Nephron (organoid): ENCODE measurements at regions not wholly inside any gene's neighbourhood (a gene's known extent, or its start where the extent isn't known, plus 50 kb on each side); places are given as distances from the start of the nearest gene placed in this dataset.

Source experiments
- H3K27ac Mint-ChIP-seq, 3 experiments: 2 replicates each; pipeline ENCODE4 v1.8.0; 2020; ENCODE audit warnings: mixed read lengths in 3 of 3, mild to moderate bottlenecking in 2 of 3, moderate library complexity in 1 of 3
- H3K27me3 Mint-ChIP-seq: 2 replicates; pipeline ENCODE4 v1.8.0; 2021; ENCODE audit warnings: low read depth, mild to moderate bottlenecking, moderate library complexity, mixed read lengths
- H3K36me3 Mint-ChIP-seq: 2 replicates; pipeline ENCODE4 v1.8.0; 2020; ENCODE audit warnings: low read depth, mixed read lengths
- H3K4me1 Mint-ChIP-seq: 2 replicates; pipeline ENCODE4 v1.8.0; 2020; ENCODE audit warnings: mixed read lengths
- H3K4me3 Mint-ChIP-seq, 3 experiments: 2 replicates each; pipeline ENCODE4 v1.8.0; 2020; ENCODE audit warnings: mild to moderate bottlenecking in 3 of 3, mixed read lengths in 3 of 3, moderate library complexity in 2 of 3
- H3K9me3 Mint-ChIP-seq: 2 replicates; pipeline ENCODE4 v1.8.0; 2020; ENCODE audit warnings: mixed read lengths
- TF ChIP-seq, protein P1 (sequence below), 3 experiments: fragments of 200-600 bp; sonication (generic); IDR thresholded peaks; one replicate each; pipeline ENCODE4 v1.5.0; 2021; ENCODE audit warnings: antibody characterized with exemption in 3 of 3; ENCODE audit not compliant: unreplicated experiment in 3 of 3

DNA sequence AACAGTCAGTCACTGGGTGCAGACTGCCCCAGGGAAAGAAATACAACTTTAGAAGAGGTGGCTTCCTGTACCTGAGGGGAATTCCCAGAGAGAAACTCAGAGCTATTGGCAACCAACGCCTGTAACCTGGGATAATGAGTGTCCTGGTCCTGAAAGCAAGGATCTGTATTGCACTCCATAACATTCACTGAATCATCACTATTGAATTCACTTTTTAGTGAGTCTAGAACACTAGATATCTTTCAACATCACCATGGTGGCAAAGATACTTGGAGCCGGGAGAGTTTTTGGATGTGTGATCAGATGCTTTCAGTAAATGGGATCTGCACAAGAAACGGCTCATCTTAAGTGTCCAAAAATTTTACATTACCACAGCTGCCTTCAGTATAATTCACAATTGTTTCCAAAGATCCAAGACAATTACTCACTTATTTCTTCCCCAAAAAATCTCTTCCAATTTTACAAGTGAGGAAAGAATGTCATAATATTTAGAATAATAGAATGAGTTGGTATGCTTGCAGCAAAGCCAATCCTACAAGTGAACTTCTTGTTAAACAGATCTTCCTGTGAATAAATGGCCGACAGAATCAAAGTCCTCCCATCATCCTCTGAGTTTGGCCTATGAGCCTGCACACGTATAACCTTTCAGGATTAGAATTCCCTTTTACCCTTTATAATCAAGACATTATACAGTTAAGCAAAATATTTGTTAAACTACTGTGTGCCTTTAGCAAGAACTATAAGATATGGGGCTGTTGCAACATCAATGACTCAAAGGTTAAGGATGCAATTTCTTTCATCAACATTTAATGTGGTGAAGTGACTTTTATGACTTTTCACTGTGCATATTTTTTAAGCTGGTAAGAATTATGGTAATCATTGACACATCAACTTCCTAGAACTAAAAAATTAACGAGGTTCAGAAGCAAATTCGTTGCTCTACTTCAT, 243.3 kb upstream of the COL8A1 start:
- H3K27ac Mint-ChIP-seq: no peak overlapping the region
- H3K27me3 Mint-ChIP-seq: peaks cover 5% of the 10 kb centered on the region
- H3K4me1 Mint-ChIP-seq: no peaks in the 10 kb centered on the region
- peaks cover 27% of the 10 kb centered on the region for H3K9me3 Mint-ChIP-seq
- H3K36me3 Mint-ChIP-seq: peaks cover 6% of the 10 kb centered on the region
- TF ChIP-seq, protein P1, sequence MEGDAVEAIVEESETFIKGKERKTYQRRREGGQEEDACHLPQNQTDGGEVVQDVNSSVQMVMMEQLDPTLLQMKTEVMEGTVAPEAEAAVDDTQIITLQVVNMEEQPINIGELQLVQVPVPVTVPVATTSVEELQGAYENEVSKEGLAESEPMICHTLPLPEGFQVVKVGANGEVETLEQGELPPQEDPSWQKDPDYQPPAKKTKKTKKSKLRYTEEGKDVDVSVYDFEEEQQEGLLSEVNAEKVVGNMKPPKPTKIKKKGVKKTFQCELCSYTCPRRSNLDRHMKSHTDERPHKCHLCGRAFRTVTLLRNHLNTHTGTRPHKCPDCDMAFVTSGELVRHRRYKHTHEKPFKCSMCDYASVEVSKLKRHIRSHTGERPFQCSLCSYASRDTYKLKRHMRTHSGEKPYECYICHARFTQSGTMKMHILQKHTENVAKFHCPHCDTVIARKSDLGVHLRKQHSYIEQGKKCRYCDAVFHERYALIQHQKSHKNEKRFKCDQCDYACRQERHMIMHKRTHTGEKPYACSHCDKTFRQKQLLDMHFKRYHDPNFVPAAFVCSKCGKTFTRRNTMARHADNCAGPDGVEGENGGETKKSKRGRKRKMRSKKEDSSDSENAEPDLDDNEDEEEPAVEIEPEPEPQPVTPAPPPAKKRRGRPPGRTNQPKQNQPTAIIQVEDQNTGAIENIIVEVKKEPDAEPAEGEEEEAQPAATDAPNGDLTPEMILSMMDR (IDR thresholded peaks at IDR 0.05; ENCODE audit: unreplicated experiment in 3 of 3): no peak
- H3K4me3 Mint-ChIP-seq: no peak overlapping the region

DNA sequence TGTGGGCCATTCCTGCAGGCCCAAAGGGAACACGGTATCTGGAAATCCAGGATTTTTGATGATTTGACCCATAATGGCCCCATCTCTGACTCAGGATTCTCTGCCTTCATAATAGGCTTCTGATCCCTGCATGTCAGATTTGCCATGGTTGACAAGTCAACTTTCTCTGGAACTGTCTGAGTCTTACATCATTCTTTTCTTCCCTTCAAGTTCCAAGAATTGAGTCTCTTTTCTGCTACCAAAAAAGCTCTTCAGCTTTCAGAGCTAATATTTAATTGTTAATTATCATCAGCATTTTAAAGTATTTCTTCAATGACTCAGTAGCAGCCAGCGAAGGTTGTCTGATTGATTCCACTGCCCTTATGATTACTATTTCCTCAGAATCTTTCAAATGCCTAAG, 244.4 kb upstream of the COL8A1 start:
- Mint-ChIP-seq H3K36me3 (no peaks in the 10 kb centered on the region), H3K27me3 (peaks cover 5% of the 10 kb centered on the region), H3K27ac (no peak overlapping the region), H3K9me3 (peaks cover 20% of the 10 kb centered on the region), H3K4me3 (no peak overlapping the region), H3K4me1 (no peaks in the 10 kb centered on the region)
- TF ChIP-seq, protein P1 (IDR thresholded peaks at IDR 0.05; ENCODE audit: unreplicated experiment in 3 of 3): no peak

DNA sequence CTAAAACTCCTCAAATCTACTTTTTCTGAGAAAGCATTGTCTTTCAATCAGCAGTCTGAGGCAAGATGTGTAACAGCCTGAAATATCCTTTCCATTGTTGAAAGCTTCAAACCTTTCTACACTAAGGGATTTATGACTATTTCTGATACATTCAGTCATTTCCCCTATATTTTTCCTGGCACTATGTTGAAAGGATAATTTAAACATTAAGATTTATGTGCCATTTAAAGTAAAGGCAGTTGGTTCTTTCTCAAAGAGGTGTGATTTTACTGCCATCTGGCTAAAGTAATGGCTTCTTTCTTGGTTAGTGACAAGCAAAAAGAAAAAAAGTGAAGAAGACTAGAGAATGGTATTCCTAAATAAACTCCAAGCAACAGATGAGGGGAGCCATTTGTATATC, 249.6 kb upstream of the COL8A1 start:
- peaks cover 7% of the 10 kb centered on the region for H3K27me3 Mint-ChIP-seq
- no peak overlapping the region for H3K27ac Mint-ChIP-seq
- H3K4me1 Mint-ChIP-seq: no peaks in the 10 kb centered on the region
- H3K4me3 Mint-ChIP-seq: no peak overlapping the region
- H3K9me3 Mint-ChIP-seq: no peaks in the 10 kb centered on the region
- TF ChIP-seq, protein P1 (IDR thresholded peaks at IDR 0.05; ENCODE audit: unreplicated experiment in 3 of 3): no peak
- no peaks in the 10 kb centered on the region for H3K36me3 Mint-ChIP-seq

DNA sequence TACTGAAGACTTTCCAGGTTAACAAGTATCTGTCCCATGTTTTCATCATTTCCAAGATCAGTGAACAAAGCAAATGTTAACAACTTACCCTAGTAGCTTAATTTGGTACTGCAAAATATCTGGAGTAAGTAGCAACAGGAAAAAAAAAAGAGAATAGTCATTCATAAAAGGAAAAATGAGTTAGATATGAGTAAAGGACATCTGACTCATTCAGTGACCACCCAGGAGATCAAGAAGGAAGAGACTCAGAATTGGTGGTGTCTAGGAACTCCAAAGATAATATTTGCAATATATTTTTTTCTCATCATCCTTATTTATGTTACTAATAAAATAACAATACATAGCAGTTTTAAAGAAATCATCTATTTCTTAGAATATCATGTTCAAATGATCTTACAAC, 253.8 kb upstream of the COL8A1 start:
- TF ChIP-seq, protein P1 (IDR thresholded peaks at IDR 0.05; ENCODE audit: unreplicated experiment in 3 of 3): no peak
- no peaks in the 10 kb centered on the region for H3K4me1 Mint-ChIP-seq

DNA sequence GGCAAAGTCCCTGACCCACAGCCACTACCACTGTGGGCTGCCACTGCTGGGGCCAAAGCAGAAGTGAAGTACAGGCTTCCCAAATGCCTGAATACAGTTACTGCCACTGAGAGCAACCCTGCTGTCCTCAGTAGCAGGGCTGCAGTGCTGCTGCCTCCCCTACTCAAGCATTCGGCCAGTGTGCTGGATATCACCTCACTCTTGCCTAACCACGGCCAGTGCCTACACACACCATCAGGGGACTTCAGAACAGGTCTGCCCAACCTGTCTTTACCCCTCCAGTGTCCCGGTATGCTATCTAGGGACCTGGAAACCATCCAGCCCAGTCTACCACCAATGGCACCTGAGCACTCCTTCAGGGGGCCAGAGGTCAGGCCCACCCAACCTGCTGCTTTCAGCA, 261.5 kb upstream of the COL8A1 start:
- Mint-ChIP-seq H3K4me1 (peaks cover 7% of the 10 kb centered on the region), H3K4me3 (no peak overlapping the region), H3K27ac (no peak overlapping the region), H3K27me3 (peaks cover 9% of the 10 kb centered on the region), H3K36me3 (no peaks in the 10 kb centered on the region), H3K9me3 (peaks cover 13% of the 10 kb centered on the region)
- TF ChIP-seq, protein P1 (IDR thresholded peaks at IDR 0.05; ENCODE audit: unreplicated experiment in 3 of 3): no peak

More for the DNA sequence above, 253.8 kb upstream of the COL8A1 start:
- Mint-ChIP-seq H3K9me3 (peaks cover 16% of the 10 kb centered on the region), H3K36me3 (no peaks in the 10 kb centered on the region), H3K27me3 (peaks cover 16% of the 10 kb centered on the region), H3K27ac (no peak overlapping the region), H3K4me3 (no peak overlapping the region)

DNA sequence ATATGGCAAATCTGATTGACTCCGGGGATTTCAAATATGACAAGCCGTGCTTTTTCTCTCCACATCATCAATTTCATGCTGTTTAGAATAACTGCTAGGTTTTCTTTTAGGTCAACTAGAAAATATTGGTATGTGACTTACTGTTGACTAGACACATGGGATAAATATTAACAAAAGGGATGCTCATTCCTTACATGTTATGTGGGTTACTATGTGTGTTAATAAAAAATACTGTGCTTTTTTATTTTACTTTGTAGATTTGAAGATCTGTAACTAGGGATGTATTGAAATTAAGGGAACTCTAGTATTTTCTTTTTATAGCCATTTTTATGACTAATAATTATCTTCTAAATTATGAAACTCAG, 264.6 kb upstream of the COL8A1 start:
- peaks cover 3% of the 10 kb centered on the region for H3K9me3 Mint-ChIP-seq
- TF ChIP-seq, protein P1 (IDR thresholded peaks at IDR 0.05; ENCODE audit: unreplicated experiment in 3 of 3): no peak
- no peak overlapping the region for H3K4me3 Mint-ChIP-seq
- H3K36me3 Mint-ChIP-seq: no peaks in the 10 kb centered on the region
- peak overlapping the region in 2 of 3 experiments; percentile 20 to 46 for H3K27ac Mint-ChIP-seq
- H3K4me1 Mint-ChIP-seq: peaks cover 7% of the 10 kb centered on the region
- peaks cover 4% of the 10 kb centered on the region for H3K27me3 Mint-ChIP-seq
